ENCODE measurements at regions not wholly inside any gene's neighbourhood (a gene's known extent, or its start where the extent isn't known, plus 50 kb on each side); places are given as distances from the start of the nearest gene placed in this dataset.

GRCh38 chr5:104628911-104629310 is 1066.3 kb upstream of the NUDT12 start:
- TF ChIP-seq CTCF (IDR thresholded peaks at IDR 0.05; ENCODE audit: insufficient read depth, low read depth, low read length) (no peak), EZH2 (IDR thresholded peaks at IDR 0.05; ENCODE audit: insufficient read depth, low read length) (no peak)

Measured in astrocyte (in vitro differentiated cells and primary cell).